AG09319 (cell line): ENCODE measurements at regions not wholly inside any gene's neighbourhood (a gene's known extent, or its start where the extent isn't known, plus 50 kb on each side); places are given as distances from the start of the nearest gene placed in this dataset.

Experiments used
- DNase-seq: peaks from one replicate; pipeline ENCODE4 v3.0.0-alpha.2; 2010; ENCODE audit warnings: low read depth; ENCODE audit errors: extremely low read depth
- CTCF ChIP-seq: IDR thresholded peaks from 2 replicates; pipeline ENCODE4 v1.5.1; 2011; ENCODE audit warnings: low read depth, mild to moderate bottlenecking, inconsistent platforms, low read length, moderate library complexity

DNA sequence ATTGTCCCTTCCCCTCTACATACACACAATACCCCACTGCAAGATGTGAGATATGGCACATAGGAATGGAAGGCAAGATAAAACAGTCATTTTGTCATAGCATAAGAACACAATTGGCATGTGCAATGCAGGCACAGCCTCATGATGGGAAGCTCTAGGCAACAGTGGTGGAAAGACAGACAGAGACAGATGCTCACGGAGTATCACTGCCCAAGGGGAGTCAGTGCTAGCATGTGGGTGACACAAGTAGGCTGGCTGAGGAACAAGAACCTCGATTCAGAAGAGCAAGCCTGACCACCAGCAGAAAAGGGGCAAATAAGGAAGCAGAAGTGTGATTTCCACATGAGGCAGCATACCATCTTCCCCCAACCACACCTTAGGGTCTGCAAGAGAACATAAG, 323.6 kb downstream of the PAX3 start:
- TF ChIP-seq CTCF, result no peak
- no peak for DNase-seq

- no peak for DNase-seq
Measured at GRCh38 chr2:221973902-221974301, 324.9 kb downstream of the PAX3 start.

DNA sequence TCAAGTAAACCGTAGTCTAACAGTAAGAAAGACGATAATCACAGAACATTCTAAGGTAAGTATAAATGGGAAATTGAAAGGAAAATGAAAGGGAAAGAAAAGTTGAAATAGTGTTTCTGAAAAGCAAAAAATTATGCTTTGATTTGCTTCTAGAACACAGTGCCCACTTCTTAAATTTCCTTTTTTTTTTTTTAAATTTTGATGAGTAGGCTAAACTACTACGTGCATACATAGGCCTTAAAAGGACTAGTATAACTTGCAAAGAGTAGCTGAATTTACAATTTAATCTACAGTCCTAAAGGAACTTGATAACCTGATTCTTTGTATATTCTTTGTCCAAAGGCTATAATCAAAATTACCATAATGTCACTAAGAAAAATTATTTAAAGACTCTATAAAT, 325.3 kb downstream of the PAX3 start:
- DNase-seq, result no peak
- no peak for TF ChIP-seq CTCF

More at GRCh38 chr2:221973902-221974301, 324.9 kb downstream of the PAX3 start:
- TF ChIP-seq CTCF, result no peak

DNA sequence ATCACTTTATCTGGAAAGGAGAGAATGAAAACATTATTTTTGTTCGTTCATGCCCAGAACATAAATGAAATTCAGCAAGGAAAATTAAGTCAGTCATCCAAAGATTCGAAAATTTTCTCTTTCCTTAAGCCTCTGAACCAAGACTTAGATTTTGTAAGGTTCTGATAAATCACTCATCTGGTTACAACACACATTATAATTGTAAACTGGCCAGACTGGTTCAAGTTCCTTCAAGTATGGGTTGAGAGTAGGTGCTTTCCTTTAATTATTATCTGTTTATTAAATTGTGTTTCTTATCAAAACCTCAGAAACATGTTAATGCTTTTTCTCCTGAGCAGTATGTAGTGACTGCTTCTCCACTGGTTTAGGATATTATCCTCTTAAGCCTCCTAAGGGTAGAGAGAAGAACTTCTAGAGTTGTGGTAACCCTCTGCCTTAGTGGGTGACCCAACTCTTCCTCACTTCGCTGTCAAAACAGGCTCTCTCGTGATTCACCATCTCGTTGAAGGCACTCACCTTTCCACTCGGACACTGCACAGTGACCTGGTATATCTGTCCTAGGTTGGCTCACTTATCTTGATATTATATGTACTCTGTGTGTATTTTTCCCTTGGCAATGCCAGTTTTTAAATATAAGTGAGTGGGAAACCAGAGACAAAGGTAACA, 325.9 kb downstream of the PAX3 start:
- DNase-seq, result no peak
- TF ChIP-seq CTCF, result no peak

DNA sequence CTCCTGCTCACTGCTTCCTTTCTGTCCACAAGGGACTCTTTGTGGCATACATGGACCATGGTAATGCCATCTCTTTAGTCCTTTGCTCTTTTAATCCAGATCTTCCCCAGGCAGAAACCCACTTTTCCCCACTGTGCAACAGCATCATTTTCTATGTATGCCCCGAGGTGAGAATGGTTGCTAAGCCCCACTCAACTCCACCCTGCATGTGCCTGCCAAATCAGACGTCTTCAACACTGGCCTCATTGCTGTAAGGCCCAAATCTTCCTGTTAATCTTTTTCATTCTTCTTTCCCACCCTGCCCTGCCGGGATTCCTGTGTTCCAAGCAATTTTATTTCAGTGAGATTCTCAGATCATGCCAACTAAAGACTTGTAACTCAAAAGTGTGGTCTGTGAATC, 328.4 kb downstream of the PAX3 start:
- no peak for TF ChIP-seq CTCF
- DNase-seq, result no peak

DNA sequence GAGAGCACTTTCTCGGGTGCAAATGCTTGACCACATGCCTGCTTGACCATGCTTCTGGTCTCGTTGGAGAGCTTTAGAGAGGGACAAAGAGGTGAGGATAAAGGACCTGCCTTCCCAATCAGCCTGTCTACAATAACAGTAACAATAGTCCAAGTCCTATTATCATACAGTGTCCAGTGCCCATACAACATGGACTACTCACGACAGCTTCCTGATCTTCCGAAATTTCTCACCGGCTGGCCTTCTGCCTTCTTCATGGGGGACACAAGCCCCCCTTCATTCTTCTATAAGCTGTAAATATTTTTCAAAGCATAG, 329.0 kb downstream of the PAX3 start:
- no peak for TF ChIP-seq CTCF
- no peak for DNase-seq

DNA sequence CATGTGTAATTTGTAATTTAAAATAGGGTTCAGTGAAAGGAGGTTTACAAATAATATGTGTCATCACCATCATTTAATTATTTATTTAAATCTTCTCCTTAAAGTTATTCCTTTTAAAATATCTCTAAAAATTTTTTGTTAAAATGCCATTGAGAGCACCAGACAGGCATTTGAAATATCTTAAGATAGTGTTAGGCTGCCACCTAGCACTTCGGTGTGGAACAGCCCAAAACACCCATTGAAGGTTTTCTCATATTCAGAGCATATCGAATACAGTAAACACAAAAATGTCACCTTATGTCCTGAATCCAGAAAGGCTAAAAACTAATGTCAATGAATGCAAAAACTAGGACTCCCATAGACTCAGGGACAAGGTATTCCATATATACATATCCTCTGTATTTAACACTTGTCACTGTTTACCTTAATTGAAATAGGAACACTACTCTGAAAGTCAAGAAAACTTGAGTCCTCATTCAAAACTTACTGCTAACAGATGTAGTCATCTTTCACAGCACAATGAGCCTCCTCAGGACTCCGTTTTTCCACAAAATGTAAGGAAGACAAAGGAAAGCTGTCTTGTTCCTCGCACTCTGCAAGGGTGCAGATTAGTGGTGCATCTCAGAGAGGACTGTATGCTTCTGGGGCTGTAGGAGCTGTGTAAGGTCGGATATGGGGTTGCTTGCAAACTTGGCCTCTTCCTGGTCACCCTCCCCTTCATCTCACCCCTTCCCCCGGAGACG, 329.5 kb downstream of the PAX3 start:
- no peak for DNase-seq
- TF ChIP-seq CTCF, result peak; percentile 69
